ENCODE measurements at regions not wholly inside any gene's neighbourhood (a gene's known extent, or its start where the extent isn't known, plus 50 kb on each side); places are given as distances from the start of the nearest gene placed in this dataset.

GRCh38 chr3:178005961-178006360 lies 530.3 kb upstream of the KCNMB2 start:
- WGBS, 4 donors: 80 to 87% (median 83%) methylated on average over 1 of the region's 1 CpG
- no peaks in the 10 kb centered on the region for H3K9me3 ChIP-seq (replicated peaks in 1 of 3)
- intact Hi-C loops (cut with DNase I): no loop called here
- no peaks in the 10 kb centered on the region for H3K4me1 ChIP-seq (replicated peaks in 1 of 2)
- H3K27ac ChIP-seq: no peak overlapping the region
- H3K4me3 ChIP-seq: no peak overlapping the region
- TF ChIP-seq CTCF (IDR thresholded peaks at IDR 0.05) (no peak), POLR2A (IDR thresholded peaks at IDR 0.05) (no peak)
- no peak for DNase-seq
- H3K36me3 ChIP-seq (replicated peaks in 1 of 2): no peaks in the 10 kb centered on the region
- H3K27me3 ChIP-seq: no peaks in the 10 kb centered on the region

GRCh38 chr3:178010306-178010705 lies 525.9 kb upstream of the KCNMB2 start:
- no peak for TF ChIP-seq POLR2A (IDR thresholded peaks at IDR 0.05)
- TF ChIP-seq CTCF (IDR thresholded peaks at IDR 0.05): no peak
- H3K4me1 ChIP-seq (replicated peaks in 1 of 2): no peaks in the 10 kb centered on the region
- no peak overlapping the region for H3K27ac ChIP-seq
- no peaks in the 10 kb centered on the region for H3K9me3 ChIP-seq (replicated peaks in 1 of 3)
- no peak overlapping the region for H3K4me3 ChIP-seq
- H3K27me3 ChIP-seq: no peaks in the 10 kb centered on the region
- intact Hi-C loops (cut with DNase I): no loop called here
- 84 to 96% (median 90%) methylated on average over 2 of the region's 2 CpGs for WGBS, 4 donors
- no peak for DNase-seq
- no peaks in the 10 kb centered on the region for H3K36me3 ChIP-seq (replicated peaks in 1 of 2)

- Histone ChIP-seq H3K4me3 (no peak overlapping the region), H3K4me1 (replicated peaks in 1 of 2) (no peaks in the 10 kb centered on the region), H3K36me3 (replicated peaks in 1 of 2) (no peaks in the 10 kb centered on the region), H3K27ac (no peak overlapping the region), H3K27me3 (no peaks in the 10 kb centered on the region), H3K9me3 (replicated peaks in 1 of 3) (no peaks in the 10 kb centered on the region)
- intact Hi-C loops (cut with DNase I): no loop called here
- TF ChIP-seq CTCF (IDR thresholded peaks at IDR 0.05) (no peak), POLR2A (IDR thresholded peaks at IDR 0.05) (no peak)
- WGBS, 4 donors: 88 to 92% (median 90%) methylated on average over 4 of the region's 4 CpGs
- no peak for DNase-seq
These were observed 516.6 kb upstream of the KCNMB2 start for GRCh38 chr3:178019645-178020044.

GRCh38 chr3:178022599-178022998 lies 513.6 kb upstream of the KCNMB2 start:
- no peak overlapping the region for H3K4me3 ChIP-seq
- DNase-seq: no peak
- no peaks in the 10 kb centered on the region for H3K36me3 ChIP-seq (replicated peaks in 1 of 2)
- TF ChIP-seq CTCF (IDR thresholded peaks at IDR 0.05) (no peak), POLR2A (IDR thresholded peaks at IDR 0.05) (no peak)
- 52 to 60% (median 53%) methylated on average over 1 of the region's 1 CpG for WGBS, 4 donors
- intact Hi-C loops (cut with DNase I): no loop called here
- H3K9me3 ChIP-seq (replicated peaks in 1 of 3): no peaks in the 10 kb centered on the region
- no peak overlapping the region for H3K27ac ChIP-seq
- H3K4me1 ChIP-seq (replicated peaks in 1 of 2): no peaks in the 10 kb centered on the region
- H3K27me3 ChIP-seq: no peaks in the 10 kb centered on the region

Data from adrenal gland (tissue), 9 donors.